ENCODE measurements at regions not wholly inside any gene's neighbourhood (a gene's known extent, or its start where the extent isn't known, plus 50 kb on each side); places are given as distances from the start of the nearest gene placed in this dataset.

DNA sequence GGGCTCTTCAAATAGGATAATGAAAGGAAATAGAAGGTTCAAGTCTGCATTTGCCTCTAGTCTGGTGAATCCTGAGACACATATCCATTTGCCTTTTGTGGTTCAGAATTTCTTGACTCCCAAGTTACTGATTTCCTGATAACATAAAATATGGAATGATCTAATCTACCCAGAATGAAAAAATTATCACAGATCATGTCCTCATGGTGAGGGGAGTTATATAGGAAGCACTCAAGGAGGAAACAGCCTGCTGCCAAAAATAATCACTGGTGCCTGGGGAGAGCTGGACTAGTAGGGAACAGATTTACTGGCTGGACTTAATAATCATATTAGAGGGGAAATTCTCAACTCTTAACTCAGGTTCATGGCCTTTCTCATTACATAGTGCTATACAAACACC, 95.5 kb upstream of the STK17B start:
- Mint-ChIP-seq H3K9me3 (no peaks in the 10 kb centered on the region), H3K4me3 (no peak overlapping the region), H3K27me3 (ENCODE audit: low read depth) (no peaks in the 10 kb centered on the region), H3K36me3 (ENCODE audit: insufficient read depth in 1 of 3, low read depth in 3 of 3) (no peaks in the 10 kb centered on the region), H3K27ac (no peak overlapping the region), H3K4me1 (peaks cover 5% of the 10 kb centered on the region in 2 experiments)
- H3K4me2 ChIP-seq (ENCODE audit: insufficient read depth, insufficient read length, low read length) = no peak overlapping the region
- TF ChIP-seq, protein P1, sequence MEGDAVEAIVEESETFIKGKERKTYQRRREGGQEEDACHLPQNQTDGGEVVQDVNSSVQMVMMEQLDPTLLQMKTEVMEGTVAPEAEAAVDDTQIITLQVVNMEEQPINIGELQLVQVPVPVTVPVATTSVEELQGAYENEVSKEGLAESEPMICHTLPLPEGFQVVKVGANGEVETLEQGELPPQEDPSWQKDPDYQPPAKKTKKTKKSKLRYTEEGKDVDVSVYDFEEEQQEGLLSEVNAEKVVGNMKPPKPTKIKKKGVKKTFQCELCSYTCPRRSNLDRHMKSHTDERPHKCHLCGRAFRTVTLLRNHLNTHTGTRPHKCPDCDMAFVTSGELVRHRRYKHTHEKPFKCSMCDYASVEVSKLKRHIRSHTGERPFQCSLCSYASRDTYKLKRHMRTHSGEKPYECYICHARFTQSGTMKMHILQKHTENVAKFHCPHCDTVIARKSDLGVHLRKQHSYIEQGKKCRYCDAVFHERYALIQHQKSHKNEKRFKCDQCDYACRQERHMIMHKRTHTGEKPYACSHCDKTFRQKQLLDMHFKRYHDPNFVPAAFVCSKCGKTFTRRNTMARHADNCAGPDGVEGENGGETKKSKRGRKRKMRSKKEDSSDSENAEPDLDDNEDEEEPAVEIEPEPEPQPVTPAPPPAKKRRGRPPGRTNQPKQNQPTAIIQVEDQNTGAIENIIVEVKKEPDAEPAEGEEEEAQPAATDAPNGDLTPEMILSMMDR (conservative IDR thresholded peaks at IDR 0.05) = no peak
- no peaks in the 10 kb centered on the region for H3K9me3 ChIP-seq (ENCODE audit: control insufficient read depth, low read depth, low read length)
- no peak overlapping the region for H3T11ph ChIP-seq (ENCODE audit: low read length)
- H4K91ac ChIP-seq (ENCODE audit: insufficient read length, low read depth, low read length) = no peak overlapping the region
- no peaks in the 10 kb centered on the region for H3K79me2 ChIP-seq (ENCODE audit: insufficient read depth, low read length)
- no peaks in the 10 kb centered on the region for H3K23me2 ChIP-seq (ENCODE audit: insufficient read length, low read depth, low read length, poor library complexity, severe bottlenecking)
- no peaks in the 10 kb centered on the region for H3K4me1 ChIP-seq (ENCODE audit: insufficient read depth, low read length)
- no peak overlapping the region for H3K4ac ChIP-seq (ENCODE audit: low read depth, low read length)
- no peak overlapping the region for H3K56ac ChIP-seq (ENCODE audit: insufficient read length, low read depth, low read length)
- no peak overlapping the region for H2BK120ac ChIP-seq (ENCODE audit: low read depth, low read length, poor library complexity, severe bottlenecking)
- no peaks in the 10 kb centered on the region for H3K27me3 ChIP-seq (ENCODE audit: insufficient read depth, low read length)
- no peak for DNase-seq
- H4K20me1 ChIP-seq (ENCODE audit: control insufficient read depth, insufficient read depth, insufficient read length) = no peaks in the 10 kb centered on the region
- no peak overlapping the region for H2BK15ac ChIP-seq (ENCODE audit: low read depth, low read length)
- H4K8ac ChIP-seq (replicated peaks; ENCODE audit: insufficient read length, low read depth, low read length) = no peak overlapping the region
- H3K18ac ChIP-seq (ENCODE audit: insufficient read length, low read depth, low read length) = no peak overlapping the region
- no peak overlapping the region for H2BK5ac ChIP-seq (ENCODE audit: insufficient read length, low read length)
- no peak overlapping the region for H4K5ac ChIP-seq (ENCODE audit: insufficient read length, low read depth, low read length)
- no peak overlapping the region for H3K27ac ChIP-seq (ENCODE audit: insufficient read length, low read depth, low read length)
- no peak overlapping the region for H3K9ac ChIP-seq (ENCODE audit: extremely low read depth, insufficient read length, low read length)
- H2AFZ ChIP-seq (ENCODE audit: low read length) = no peak overlapping the region
- H3K23ac ChIP-seq (ENCODE audit: insufficient read length, low read depth, low read length) = no peak overlapping the region
- no peak overlapping the region for H3K14ac ChIP-seq (ENCODE audit: insufficient read depth, low read length)
- no peak overlapping the region for H2BK20ac ChIP-seq (ENCODE audit: low read depth, low read length, poor library complexity, severe bottlenecking)
- no peaks in the 10 kb centered on the region for H3K79me1 ChIP-seq (ENCODE audit: insufficient read depth, low read depth, low read length, poor library complexity, severe bottlenecking)
- H2AK5ac ChIP-seq (ENCODE audit: insufficient read length, low read length) = no peak overlapping the region
- H2BK12ac ChIP-seq (ENCODE audit: insufficient read length, low read depth, low read length) = no peak overlapping the region

All from H9 (cell line).